NCI-H1092 (cell line): ENCODE measurements at regions not wholly inside any gene's neighbourhood (a gene's known extent, or its start where the extent isn't known, plus 50 kb on each side); places are given as distances from the start of the nearest gene placed in this dataset.
"Not testable (repeated sequence)": the region's sequence is repeated elsewhere in the genome, so short reads cannot be mapped to it uniquely, and the experiment has no call there.

ENCODE experiments used
- DNase-seq: peaks from one replicate; lab custom pipeline; 2025; lab: John Stamatoyannopoulos, UW

- no peak for DNase-seq
Observed at GRCh38 chr7:118801366-118801765, 576.9 kb downstream of the ANKRD7 start.

- no peak for DNase-seq
Observed at GRCh38 chr7:118802726-118803125, 578.2 kb downstream of the ANKRD7 start.

- DNase-seq, result no peak
Observed at GRCh38 chr7:118826246-118826645, 601.7 kb downstream of the ANKRD7 start.

GRCh38 chr7:118836933-118837332, 612.4 kb downstream of the ANKRD7 start:
- DNase-seq, result no peak

GRCh38 chr7:118839515-118839914, 615.0 kb downstream of the ANKRD7 start:
- DNase-seq, result no peak

GRCh38 chr7:118843456-118843855, 619.0 kb downstream of the ANKRD7 start:
- DNase-seq, result no peak

- no peak for DNase-seq
Observed at GRCh38 chr7:118844748-118845147, 620.2 kb downstream of the ANKRD7 start.

GRCh38 chr7:118845791-118846190, 621.3 kb downstream of the ANKRD7 start:
- no peak for DNase-seq

- no peak for DNase-seq
Observed at GRCh38 chr7:118846977-118847376, 622.5 kb downstream of the ANKRD7 start.

- peak; percentile 41 for DNase-seq
Observed at GRCh38 chr7:118855290-118855689, 630.8 kb downstream of the ANKRD7 start.

- no peak for DNase-seq
Observed at GRCh38 chr7:118858651-118859149, 634.2 kb downstream of the ANKRD7 start.

GRCh38 chr7:118861581-118861980, 637.1 kb downstream of the ANKRD7 start:
- no peak for DNase-seq

- DNase-seq, result no peak
Observed at GRCh38 chr7:118862740-118863139, 638.2 kb downstream of the ANKRD7 start.

GRCh38 chr7:118863966-118864365, 639.5 kb downstream of the ANKRD7 start:
- no peak for DNase-seq

- no peak for DNase-seq
Observed at GRCh38 chr7:118867860-118868259, 643.4 kb downstream of the ANKRD7 start.

- DNase-seq, result not testable (repeated sequence)
Observed at GRCh38 chr7:118869141-118869540, 644.6 kb downstream of the ANKRD7 start.

- no peak for DNase-seq
Observed at GRCh38 chr7:118870187-118870586, 645.7 kb downstream of the ANKRD7 start.

- DNase-seq, result no peak
Observed at GRCh38 chr7:118872568-118872967, 648.1 kb downstream of the ANKRD7 start.

GRCh38 chr7:118877187-118877586, 652.7 kb downstream of the ANKRD7 start:
- no peak for DNase-seq

GRCh38 chr7:118878336-118878735, 653.8 kb downstream of the ANKRD7 start:
- DNase-seq, result no peak

GRCh38 chr7:118898284-118898683, 673.8 kb downstream of the ANKRD7 start:
- no peak for DNase-seq

- no peak for DNase-seq
Observed at GRCh38 chr7:118902600-118902999, 678.1 kb downstream of the ANKRD7 start.

GRCh38 chr7:118907911-118908527, 683.5 kb downstream of the ANKRD7 start:
- no peak for DNase-seq

GRCh38 chr7:118916120-118916519, 691.6 kb downstream of the ANKRD7 start:
- DNase-seq, result not testable (repeated sequence)
